HEK293T (cell line): ENCODE measurements at regions not wholly inside any gene's neighbourhood (a gene's known extent, or its start where the extent isn't known, plus 50 kb on each side); places are given as distances from the start of the nearest gene placed in this dataset.

ENCODE experiments used
- ARNT ChIP-seq: fragments of 450-650 bp; IDR thresholded peaks from 2 replicates; pipeline ENCODE4 v1.6.1; 2017; ENCODE audit warnings: mild to moderate bottlenecking
- BHLHE40 ChIP-seq: fragments of 450-650 bp; IDR thresholded peaks from 2 replicates; pipeline ENCODE4 v1.6.1; 2016; ENCODE audit warnings: mild to moderate bottlenecking, moderate library complexity, borderline replicate concordance
- ELF4 ChIP-seq: fragments of 450-650 bp; IDR thresholded peaks from 2 replicates; pipeline ENCODE4 v1.6.1; 2017; ENCODE audit warnings: antibody characterized with exemption
- FOXA1 ChIP-seq: fragments of 450-650 bp; IDR thresholded peaks from 2 replicates; pipeline ENCODE4 v1.6.1; 2016; ENCODE audit warnings: mild to moderate bottlenecking
- FOXK2 ChIP-seq: fragments of 450-650 bp; IDR thresholded peaks from 2 replicates; pipeline ENCODE4 v1.6.1; 2016; ENCODE audit warnings: mild to moderate bottlenecking
- FOXM1 ChIP-seq: fragments of 450-650 bp; IDR thresholded peaks from 2 replicates; pipeline ENCODE4 v1.6.1; 2017; ENCODE audit warnings: mild to moderate bottlenecking, borderline replicate concordance
- HDGF ChIP-seq: fragments of 450-650 bp; IDR thresholded peaks from 2 replicates; pipeline ENCODE4 v1.6.1; 2017; ENCODE audit warnings: antibody characterized with exemption, borderline replicate concordance
- LEF1 ChIP-seq: fragments of 450-650 bp; IDR thresholded peaks from 2 replicates; pipeline ENCODE4 v1.6.1; 2017; ENCODE audit warnings: mild to moderate bottlenecking, borderline replicate concordance
- SP1 ChIP-seq: fragments of 450-650 bp; IDR thresholded peaks from 2 replicates; pipeline ENCODE4 v1.6.1; 2017
- ZNF384 ChIP-seq: fragments of 450-650 bp; IDR thresholded peaks from 2 replicates; pipeline ENCODE4 v1.6.1; 2016

DNA sequence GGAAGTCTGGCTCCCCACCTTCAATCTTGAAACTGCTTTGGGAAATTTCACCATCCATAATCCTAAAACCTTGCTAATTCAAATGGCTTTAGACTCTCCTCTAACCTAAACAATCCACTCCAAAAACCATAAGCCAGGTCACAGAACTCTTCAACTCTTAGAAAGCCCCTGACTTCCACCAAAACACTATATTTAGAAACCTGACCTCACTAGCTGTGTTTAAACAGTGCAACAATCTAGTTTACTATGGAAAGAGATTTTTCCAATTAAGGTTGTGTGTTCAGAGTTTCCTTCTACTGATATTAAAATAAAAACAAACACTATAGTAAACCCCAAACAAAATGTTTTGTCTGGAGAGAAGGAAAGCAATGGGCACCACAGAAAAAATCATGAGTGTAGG lies 308.1 kb downstream of the OSR1 start:
- TF ChIP-seq HDGF (no peak), FOXM1 (no peak), FOXK2 (no peak), ZNF384 (no peak), BHLHE40 (no peak), ELF4 (no peak), ARNT (no peak), FOXA1 (no peak), SP1 (no peak), LEF1 (no peak)
